Stimulated activated CD4-positive, alpha-beta T cell treated with anti-CD3 and anti-CD28 coated beads, Interleukin-4, amount 100 ng/mL, for 48 hours (primary cell): ENCODE measurements at regions not wholly inside any gene's neighbourhood (a gene's known extent, or its start where the extent isn't known, plus 50 kb on each side); places are given as distances from the start of the nearest gene placed in this dataset.

Experiments used
- DNase-seq, 2 donors: peaks; one replicate each; pipeline ENCODE4 v3.0.0-alpha.2; 2020; ENCODE audit warnings: low read depth in 2 of 2

DNA sequence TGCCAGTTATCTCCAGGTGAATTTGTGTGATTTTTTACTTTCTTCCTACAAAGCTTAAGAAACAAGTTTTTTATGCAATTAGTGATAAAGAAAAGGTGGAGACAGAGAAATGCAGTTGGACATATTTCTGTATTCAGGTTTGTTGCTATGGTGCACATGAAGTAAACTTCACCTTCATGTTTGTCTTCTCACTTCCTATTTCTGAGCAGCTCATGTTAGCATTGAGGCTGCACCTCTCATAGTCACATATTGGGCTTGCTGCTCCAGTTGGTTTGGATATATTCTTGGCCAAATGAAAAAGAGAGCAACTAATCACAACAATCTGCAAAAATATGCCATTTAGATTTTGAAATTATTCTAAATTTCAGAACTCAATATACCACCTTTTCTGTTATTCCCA is 475.6 kb upstream of the ZWINT start:
- no peak for DNase-seq

DNA sequence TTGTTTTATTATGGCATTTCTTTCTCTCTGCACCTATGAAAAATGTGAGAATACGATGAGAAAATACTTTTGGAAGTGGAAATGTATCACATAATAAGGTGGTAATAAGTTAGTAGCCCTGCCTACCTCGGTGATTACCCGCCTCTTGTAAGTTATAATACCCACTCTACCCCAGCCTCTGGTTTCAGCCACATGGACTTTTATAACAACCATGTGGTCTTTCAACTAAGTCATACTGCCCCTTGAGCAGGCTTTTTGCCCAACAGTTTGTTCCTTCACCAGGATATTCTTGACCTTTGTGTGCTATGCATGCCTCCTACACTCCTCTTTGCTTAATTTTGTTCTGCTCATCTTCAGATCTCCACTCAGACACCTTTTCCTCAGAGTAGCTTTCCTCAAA is 470.6 kb upstream of the ZWINT start:
- DNase-seq, result no peak

DNA sequence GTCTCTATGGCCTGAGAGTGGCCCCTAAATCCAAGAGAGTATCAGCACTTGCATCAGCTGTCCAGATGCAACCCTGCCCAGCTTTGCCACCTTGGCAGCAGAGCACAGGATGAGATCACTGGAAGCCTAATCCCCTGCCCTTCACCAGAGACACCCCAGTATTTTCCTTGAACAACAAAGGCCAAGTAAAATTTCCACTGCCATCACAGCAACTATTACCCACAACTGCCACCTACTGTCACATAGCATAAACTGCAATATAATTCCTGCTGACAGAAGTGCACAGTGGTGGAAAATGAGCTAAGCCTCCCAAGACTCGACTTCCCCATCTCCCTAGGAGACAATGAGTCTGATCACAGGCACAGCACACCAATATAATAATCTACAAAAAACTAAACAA is 462.8 kb upstream of the ZWINT start:
- DNase-seq, result no peak

DNA sequence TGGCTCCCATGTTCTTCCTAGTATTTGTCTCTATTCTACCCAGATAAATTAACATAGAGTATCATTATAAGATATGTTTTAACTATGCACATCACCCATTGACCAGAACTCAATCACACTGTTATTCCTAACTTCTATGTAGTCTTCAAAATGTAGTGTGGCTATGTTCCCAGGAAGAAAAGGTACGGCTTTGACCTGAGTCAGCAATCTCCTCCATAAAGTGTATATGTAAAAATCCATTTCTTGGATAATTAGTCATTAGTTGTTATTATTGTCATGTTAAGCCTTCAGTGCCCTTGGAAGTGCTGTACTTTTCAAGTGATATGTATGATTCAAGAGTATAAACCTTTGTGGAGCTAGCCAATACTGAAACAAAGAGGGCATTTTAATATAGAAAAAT is 444.0 kb upstream of the ZWINT start:
- DNase-seq, result no peak

DNA sequence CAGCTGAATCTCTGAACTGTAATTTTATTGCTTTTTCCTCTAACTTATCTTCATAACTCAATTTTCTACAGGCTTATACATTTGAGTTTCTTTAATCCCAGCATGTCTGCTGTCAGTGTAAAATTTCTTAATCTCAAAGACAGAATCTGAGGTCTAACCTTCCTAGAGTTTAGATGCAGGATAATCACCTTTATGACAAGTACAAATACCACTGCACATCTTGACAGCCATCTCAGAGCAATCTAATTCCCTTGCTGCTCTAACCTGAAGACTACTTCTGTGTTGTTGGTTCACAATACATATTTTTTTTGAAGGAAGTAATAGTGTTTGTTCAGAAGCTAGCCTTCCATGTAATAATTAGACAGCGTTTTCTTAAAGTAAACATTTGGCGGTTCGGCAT is 424.2 kb upstream of the ZWINT start:
- no peak for DNase-seq

DNA sequence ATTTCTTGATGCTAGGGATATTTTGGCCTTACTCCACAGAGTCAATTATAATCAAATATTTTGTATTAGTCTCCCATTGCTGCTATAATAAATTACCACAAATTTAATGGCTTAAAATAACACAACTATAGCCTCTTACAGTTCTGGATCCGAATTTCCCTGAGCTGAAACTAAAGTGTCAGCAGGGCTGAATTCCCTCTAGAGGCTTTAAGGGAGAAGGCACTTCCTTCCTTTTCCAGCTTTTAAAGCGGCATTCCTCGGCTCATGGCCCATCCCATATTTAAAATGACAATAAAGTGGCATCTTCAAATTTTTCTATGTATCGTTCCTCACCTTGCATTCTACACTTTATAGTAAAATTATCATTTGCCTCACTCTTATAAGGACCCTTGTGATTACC is 421.4 kb upstream of the ZWINT start:
- DNase-seq, result no peak

DNA sequence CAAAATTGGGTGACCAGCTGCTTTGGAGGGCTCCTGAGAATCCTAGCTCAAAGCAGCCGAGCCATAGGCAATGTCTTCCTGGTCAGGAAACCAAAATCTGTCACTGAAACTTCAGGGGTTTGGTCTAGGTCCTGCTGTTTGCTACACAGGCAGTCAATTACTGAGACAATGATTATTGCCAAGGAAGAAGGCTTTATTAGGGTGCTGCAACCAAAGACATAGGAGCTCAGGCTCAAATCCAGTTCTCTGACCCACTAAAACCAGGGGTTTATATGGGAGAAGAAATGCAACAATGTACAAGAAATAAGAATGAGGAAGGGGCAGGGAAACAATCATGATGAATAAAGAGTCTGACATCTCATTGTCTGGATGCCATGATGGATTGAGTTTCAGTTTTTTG is 410.3 kb upstream of the ZWINT start:
- DNase-seq, result no peak

DNA sequence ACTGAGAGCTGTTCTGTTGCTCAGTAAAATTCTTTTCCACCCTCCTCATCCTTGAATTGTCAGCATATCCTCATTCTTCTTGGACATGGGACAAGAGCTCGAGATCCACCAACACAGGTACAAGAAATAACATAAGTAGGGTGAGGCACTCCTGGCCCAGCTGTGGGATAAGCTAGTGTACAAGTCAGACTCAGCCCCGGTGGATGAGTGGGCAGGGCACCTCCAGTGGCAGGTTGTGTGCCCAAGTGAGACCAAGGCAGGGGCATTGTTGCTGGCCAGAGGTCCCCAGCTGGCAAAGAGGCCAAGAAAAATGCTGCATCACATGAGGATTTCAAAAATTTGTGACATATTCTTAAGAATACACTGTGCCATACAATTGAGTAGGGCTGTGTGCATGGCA is 402.0 kb upstream of the ZWINT start:
- DNase-seq, result no peak

DNA sequence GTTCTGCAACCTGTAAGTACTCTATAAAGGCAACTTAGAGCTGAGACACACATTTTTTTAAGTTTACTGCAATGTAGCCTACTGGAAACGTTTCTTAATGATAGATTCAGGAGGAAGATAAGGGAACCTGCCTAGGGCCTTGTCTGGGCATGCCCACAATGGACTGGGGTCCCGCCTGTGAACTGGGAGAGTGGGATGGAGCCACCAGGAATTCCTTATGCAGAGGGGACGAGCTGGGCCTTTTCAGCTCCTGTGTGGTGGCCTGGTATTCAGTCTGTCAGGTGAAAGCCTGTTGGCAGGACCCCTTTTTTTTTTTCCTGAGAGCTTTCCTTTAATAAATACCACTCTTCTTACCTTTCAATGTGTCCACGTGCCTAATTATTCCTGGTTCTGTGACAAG is 384.4 kb upstream of the ZWINT start:
- no peak for DNase-seq

DNA sequence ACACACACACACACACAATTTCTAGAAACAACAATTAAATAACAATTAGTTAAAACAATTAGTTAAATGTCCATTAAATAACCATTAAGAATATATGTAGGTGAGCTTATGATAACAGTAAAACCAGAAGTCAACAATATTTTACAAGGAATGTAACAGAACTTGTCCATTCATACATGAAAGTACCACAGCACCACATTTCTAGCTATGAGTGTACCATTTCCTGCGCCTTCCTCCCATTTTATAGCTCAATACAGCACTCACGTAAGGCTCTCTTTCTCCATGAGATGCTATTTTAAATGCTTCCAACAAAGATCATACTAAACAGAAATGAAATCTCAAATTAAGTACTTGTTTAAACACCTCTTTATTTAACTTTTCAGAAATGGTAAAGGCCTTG is 367.3 kb upstream of the ZWINT start:
- no peak for DNase-seq

DNA sequence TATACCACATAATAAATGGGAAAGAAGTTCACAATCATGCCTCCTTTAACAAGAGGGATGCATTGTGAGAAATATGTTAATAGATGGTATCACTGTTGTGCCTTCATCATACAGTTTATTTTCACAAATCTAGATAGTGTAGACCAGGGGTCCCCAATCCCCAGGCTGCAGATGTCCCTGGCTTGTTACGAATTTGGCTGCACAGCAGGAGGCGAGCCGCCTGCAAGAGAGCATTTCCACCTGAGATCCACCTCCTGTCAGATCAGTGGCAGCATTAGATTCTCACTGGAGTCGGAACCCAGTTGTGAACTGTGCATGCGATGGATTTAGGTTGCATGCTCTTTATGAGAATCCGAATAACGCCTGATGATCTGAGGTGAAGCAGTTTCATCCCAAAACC is 361.9 kb upstream of the ZWINT start:
- DNase-seq, result no peak

DNA sequence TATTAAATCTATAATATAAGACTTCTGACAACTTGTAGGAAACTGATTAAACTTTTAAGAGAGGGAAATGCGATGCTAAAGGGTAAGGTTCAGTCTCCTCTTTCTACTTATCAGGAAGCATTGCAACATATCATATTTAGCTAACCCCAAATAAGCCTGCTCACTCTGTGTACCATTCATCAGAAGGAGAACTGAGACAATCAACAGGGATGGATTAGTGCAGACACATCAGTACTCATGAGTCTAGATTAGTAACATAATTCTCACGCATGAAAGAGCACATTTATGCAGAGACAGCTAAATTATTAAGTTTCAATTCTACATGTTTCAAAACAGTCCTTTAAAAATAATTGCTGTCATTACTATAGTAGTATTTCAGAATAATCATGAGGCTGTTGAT is 354.2 kb upstream of the ZWINT start:
- DNase-seq, result no peak

DNA sequence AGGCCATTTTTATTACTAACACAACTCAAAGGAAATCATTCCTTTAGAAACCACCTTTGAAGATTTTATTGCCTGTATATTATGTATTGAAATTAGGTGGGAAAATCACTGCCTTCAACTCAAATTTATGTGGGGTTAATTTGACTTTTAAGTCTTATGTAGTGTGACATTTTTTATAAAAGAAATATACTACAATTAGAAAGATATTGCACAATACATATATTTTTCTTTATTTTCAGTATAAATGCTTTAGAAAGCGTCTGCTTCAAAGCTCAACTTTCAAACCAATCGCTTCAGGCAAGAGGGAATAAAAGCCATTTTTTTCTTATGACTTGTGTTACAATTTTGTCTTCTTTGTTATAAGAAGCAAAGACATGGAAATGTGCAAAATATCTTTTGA is 337.4 kb upstream of the ZWINT start:
- DNase-seq, result no peak

DNA sequence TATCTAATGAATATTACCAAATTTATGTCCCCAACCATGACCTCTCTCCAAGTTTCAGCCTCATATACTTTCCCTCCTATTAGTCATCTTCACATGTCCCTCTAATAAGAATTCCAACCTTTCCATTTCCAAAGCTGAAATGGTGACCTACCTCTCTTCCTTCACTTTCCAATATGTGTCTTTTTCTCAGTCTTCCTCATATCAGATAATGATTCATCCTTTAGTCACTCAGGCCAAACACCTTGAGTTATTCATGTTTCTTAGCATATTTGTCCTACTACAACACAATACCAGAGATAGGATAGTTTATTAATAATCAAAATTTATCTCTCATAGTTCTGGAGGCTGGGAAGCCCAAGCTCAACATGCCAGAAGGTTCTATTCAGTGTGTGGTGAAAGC is 318.5 kb upstream of the ZWINT start:
- DNase-seq, result no peak

DNA sequence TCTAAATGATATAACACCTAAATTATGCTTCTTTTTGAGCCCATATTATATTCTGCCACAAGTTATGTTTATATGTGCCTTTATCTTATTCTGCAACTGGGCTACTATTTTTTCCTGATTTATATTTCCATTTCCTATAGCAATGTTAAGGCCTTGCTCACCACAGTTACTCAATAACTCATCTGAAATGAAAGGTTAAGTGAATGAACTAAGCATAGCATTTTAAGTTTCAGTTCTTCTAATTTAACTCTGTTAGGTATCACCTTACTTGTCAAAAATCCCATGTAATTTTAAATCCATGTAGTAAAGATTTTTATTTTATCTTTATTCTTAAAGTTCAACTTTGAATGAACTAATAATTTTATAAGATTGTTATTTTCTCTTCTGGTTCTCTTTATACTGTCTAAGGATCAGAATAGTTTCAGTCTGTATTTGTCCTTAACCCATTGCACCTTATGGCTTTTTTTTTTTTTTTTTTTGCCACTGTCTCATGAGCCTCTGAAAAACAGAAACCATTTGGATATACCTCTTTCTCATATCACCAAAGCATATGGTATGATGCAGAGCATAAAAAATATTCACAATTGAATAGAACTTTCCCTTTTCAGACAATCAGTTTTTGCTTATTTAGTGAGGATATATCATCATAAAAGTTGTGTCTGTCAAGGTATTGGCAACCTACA is 301.8 kb upstream of the ZWINT start:
- no peak for DNase-seq

DNA sequence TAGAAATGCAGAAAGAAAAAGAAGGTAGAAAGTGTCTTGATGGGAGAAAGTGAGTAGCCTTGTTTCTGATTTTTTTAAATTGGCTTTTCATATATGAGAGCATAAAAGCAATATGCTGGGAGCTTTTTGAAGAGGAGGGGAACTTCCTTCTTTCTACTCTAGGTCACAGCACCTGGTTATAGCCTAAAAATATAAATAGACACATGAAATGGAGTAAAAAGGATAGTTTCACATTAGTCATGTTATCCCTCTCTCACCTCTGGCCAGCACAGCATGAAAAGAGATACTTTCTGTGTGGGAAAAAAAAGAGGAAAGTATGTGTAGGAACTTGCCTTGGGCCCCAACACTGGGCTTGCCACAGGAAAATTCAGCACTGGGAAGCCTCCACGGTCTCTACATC is 292.2 kb upstream of the ZWINT start:
- no peak for DNase-seq

DNA sequence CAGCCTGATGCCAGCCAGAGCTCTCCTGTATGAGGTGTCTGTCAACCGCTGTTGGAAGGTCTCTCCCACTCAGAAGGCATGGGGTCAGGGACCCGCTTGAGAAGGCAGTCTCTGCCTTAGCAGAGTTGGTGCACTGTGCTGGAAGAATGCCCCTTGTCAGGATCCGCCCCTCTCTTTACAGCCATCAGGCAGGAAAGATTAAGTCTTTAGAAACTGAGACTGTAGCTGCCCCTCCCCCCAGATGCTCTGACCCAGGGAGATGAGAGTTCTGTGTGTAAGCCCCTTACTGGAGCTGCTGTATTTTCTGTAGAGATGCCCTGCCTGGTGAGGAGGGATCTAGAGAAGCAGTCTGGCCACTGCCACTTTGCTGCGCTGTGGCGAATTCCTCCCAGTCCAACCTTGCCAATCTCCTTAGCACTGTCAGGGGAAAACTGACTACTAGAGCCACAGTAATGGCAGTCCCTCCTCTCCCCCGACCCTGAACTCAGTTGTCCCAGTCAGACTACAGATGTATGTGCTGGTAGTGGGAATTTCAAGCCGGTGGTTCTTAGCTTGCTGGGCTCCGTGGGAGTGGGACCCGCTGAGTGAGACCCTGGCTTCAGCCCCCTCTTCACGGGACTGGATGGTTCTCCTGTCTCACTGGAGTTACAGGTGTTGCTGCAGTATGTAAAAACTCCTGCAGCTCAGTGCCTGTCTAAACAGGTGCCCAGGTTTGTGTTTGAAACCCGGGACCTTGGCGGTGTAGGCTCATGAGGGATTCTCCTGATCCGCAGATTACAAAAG is 285.5 kb upstream of the ZWINT start:
- DNase-seq, result no peak

DNA sequence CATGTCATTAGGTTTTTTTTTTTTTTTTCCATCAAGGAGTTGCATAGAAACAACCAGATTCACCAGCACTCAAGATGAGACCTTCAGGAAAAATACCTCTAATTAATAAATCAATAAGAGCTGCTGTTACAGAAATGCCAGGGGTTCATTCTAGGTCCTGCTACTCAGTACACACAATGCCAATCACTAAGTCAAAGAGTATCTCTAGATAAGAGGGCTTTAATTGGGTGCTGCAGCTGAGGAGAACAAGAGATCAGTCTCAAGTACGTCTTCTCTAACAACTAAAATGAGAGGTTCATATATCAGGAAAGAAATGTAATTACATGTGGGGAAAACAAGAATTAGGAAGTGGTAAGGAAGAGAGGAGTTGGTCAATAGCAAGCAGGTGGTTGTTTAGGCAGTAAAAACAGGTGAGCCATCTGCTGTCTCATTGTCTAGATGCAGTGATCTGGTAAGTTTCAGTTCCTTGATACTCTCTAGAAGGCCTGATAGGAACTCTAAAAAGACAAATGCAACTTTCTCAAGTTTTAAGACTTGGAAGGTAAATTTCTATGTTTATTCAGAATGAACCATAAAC is 272.9 kb upstream of the ZWINT start:
- DNase-seq, result no peak

DNA sequence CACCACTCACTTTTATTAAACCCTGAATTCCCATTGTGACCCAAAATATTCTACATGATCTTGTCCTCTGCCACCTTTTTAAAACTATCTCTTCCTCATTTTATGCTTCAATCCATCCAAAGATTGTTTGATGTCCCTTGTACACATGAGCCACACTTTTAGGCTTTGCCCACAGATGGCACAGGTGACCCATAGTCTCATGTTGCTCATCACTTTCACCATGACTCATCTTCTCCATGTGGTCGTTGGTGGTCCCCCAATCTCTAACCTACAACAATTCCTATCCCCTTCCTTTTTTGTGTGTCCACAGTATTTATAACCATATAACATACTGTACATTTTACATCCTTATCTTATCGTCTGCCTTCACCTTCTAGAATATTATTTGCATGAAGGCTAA is 271.5 kb upstream of the ZWINT start:
- no peak for DNase-seq

DNA sequence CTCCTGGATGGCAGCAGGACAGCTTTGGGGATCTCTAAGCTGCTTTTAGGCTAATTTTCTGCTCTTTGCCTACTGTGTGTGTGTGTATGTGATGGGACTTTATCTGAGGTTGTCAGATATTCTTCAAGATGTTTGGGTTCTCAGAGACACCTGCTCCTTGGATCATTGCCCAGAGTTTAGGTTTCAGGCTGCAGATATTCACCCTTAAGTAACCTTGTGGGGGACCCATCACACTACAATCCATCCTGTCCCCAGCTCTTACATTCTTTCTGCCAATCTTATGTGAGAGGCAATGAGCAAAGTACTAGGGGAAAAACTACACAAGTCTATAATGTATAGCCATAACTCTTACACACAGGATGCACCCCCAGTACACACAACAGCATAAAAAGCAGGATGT is 263.0 kb upstream of the ZWINT start:
- no peak for DNase-seq

DNA sequence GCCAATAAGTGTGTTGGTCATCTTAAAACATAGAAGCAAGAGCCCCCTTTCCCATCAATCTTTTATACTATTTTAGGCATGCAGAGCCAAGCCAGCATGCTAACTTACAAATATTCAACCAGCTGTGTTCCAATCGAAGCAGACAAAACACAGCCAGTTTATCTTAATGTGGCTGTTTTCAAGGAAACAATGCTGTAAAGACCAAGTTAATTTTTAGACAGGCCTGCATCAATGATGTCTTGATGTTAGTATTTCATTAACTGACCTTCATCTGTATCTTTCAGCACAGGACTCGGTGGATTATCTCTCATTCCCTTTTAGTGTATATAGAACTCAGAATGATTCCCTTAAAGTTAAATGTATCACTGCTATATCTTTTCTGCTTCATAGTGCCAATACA is 262.0 kb upstream of the ZWINT start:
- no peak for DNase-seq

DNA sequence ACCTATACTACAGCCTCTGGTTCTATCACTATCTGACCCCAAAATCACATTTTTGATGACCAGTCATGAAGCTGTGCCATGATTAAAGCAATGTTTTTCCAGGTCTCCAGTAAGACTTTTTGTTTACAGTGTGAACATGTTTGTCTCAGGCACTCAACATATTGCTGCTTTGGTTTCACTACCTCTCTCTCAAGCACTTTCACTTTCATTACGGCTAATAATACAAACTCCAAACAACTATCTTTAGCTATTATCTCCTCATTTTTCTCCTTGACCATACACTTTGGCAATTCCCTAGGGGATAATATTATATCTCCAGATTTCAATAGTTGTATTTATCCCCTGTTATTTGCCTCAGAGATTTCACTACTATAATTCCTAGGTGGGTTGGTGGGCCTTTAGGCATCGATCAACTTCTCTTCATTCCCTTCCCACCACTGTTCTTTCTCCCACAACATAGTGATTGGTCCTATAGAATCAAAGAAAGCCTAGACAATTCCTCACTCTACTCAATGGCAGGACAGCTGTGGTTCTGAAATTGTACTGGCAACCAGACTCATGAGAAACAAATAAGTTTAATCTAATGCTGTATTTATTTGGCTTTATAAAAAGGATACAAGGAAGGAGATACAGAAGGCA is 261.4 kb upstream of the ZWINT start:
- no peak for DNase-seq

DNA sequence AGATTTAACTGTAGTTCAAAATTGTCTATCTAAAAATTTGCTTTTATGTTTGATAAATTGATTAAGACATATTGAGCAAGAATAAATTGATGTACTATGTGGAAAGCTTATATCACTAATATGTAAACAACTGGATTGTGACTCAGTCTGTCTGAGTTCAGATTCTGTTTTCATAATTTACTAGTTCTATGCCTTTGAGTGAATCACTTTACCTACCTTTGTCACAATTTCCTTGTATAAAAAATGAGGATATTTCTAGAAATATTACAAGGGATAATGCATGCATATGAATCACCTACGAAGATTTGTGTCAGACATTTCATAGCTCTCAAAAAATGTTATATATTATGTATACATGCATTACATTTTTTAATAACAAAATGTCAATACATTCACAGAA is 245.1 kb upstream of the ZWINT start:
- no peak for DNase-seq
